Hepatocyte (in vitro differentiated cells): ENCODE measurements at regions not wholly inside any gene's neighbourhood (a gene's known extent, or its start where the extent isn't known, plus 50 kb on each side); places are given as distances from the start of the nearest gene placed in this dataset.

Experiments used
- EZH2 ChIP-seq: fragments of 200-600 bp; sonication (generic); IDR thresholded peaks from 2 replicates; pipeline ENCODE4 v1.6.1; 2016; ENCODE audit warnings: antibody characterized with exemption, mild to moderate bottlenecking, borderline replicate concordance
- EZH2phosphoT487 ChIP-seq: fragments of 200-600 bp; sonication (generic); IDR thresholded peaks from one replicate; pipeline ENCODE4 v1.6.1; 2018; ENCODE audit warnings: antibody characterized with exemption, mild to moderate bottlenecking, low read depth, moderate library complexity; ENCODE audit not compliant: unreplicated experiment, severe bottlenecking
- TF ChIP-seq, protein P1 (sequence below): fragments of 200-600 bp; sonication (generic); IDR thresholded peaks from 2 replicates; pipeline ENCODE4 v1.5.1; 2016; ENCODE audit warnings: antibody characterized with exemption, mild to moderate bottlenecking; ENCODE audit not compliant: poor library complexity

DNA sequence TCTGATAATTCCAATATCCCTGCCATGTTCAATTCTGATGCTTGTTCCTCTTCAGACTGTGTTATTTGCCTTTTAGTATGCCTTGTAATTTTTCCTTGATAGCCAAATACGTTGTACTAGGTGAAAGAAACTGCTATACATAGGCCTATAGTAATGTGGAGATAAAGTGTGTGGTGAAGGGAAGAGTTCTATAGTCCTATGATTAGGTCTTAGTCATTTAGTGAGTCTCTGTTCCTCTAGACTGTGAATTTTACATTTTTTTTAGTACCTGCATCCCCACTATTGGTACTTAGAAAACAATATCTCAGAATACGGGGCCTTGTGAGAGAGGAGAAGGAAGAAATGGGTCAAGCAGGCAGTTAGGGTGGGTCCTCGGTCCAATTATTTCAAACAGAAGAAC is 59.6 kb upstream of the SEMA3E start:
- TF ChIP-seq, protein P1, sequence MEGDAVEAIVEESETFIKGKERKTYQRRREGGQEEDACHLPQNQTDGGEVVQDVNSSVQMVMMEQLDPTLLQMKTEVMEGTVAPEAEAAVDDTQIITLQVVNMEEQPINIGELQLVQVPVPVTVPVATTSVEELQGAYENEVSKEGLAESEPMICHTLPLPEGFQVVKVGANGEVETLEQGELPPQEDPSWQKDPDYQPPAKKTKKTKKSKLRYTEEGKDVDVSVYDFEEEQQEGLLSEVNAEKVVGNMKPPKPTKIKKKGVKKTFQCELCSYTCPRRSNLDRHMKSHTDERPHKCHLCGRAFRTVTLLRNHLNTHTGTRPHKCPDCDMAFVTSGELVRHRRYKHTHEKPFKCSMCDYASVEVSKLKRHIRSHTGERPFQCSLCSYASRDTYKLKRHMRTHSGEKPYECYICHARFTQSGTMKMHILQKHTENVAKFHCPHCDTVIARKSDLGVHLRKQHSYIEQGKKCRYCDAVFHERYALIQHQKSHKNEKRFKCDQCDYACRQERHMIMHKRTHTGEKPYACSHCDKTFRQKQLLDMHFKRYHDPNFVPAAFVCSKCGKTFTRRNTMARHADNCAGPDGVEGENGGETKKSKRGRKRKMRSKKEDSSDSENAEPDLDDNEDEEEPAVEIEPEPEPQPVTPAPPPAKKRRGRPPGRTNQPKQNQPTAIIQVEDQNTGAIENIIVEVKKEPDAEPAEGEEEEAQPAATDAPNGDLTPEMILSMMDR, result no peak
- TF ChIP-seq EZH2 (no peak), EZH2phosphoT487 (no peak)
